ENCODE measurements at regions not wholly inside any gene's neighbourhood (a gene's known extent, or its start where the extent isn't known, plus 50 kb on each side); places are given as distances from the start of the nearest gene placed in this dataset.
"Not testable (repeated sequence)": the region's sequence is repeated elsewhere in the genome, so short reads cannot be mapped to it uniquely, and the experiment has no call there.

- no peaks in the 10 kb centered on the region for H3K36me3 Mint-ChIP-seq (ENCODE audit: insufficient read depth, unreplicated experiment)
- CTCF ChIA-PET: no interaction called here
Observed at GRCh38 chr3:181486141-181486885, 225.4 kb upstream of the SOX2 start.

GRCh38 chr3:181484026-181484425 lies 227.7 kb upstream of the SOX2 start:
- no peaks in the 10 kb centered on the region for H3K27me3 ChIP-seq (replicated peaks; ENCODE audit: control insufficient read depth, insufficient read depth, low read length)
- POLR2A ChIA-PET: no interaction called here
- H3K9me3 ChIP-seq: no peaks in the 10 kb centered on the region
- H3K9me3 Mint-ChIP-seq (ENCODE audit: unreplicated experiment): no peaks in the 10 kb centered on the region
- H3K4me1 ChIP-seq: no peaks in the 10 kb centered on the region
- intact Hi-C loops (cut with micrococcal nuclease; ENCODE audit: unreplicated experiment): no loop called here
- no peak overlapping the region for H3K4me3 Mint-ChIP-seq (ENCODE audit: unreplicated experiment)
- TF ChIP-seq CTCF (IDR thresholded peaks at IDR 0.05; ENCODE audit: insufficient read depth in 1 of 2, low read depth in 1 of 2, low read length in 1 of 2, severe bottlenecking in 1 of 2, unreplicated experiment in 1 of 2): no peak
- no peak for DNase-seq
- no peak overlapping the region for H3K27ac Mint-ChIP-seq (ENCODE audit: unreplicated experiment)
- no peak overlapping the region for H3K4me3 ChIP-seq (ENCODE audit: low read depth, low read length)
- H3K36me3 ChIP-seq (ENCODE audit: control insufficient read depth, insufficient read depth, low read length): no peaks in the 10 kb centered on the region
- peaks cover 12% of the 10 kb centered on the region for H3K27me3 Mint-ChIP-seq (ENCODE audit: insufficient read depth, unreplicated experiment)
- CTCF ChIA-PET: no interaction called here
- H3K4me1 Mint-ChIP-seq (ENCODE audit: low read depth, unreplicated experiment): no peaks in the 10 kb centered on the region
- H3K36me3 Mint-ChIP-seq (ENCODE audit: insufficient read depth, unreplicated experiment): no peaks in the 10 kb centered on the region
- BruUV-seq (replicated peaks): no TSS peak

More at GRCh38 chr3:181486141-181486885, 225.4 kb upstream of the SOX2 start:
- H3K4me1 Mint-ChIP-seq (ENCODE audit: low read depth, unreplicated experiment): no peaks in the 10 kb centered on the region
- peaks cover 9% of the 10 kb centered on the region for H3K27me3 Mint-ChIP-seq (ENCODE audit: insufficient read depth, unreplicated experiment)
- no peaks in the 10 kb centered on the region for H3K36me3 ChIP-seq (ENCODE audit: control insufficient read depth, insufficient read depth, low read length)
- no peak overlapping the region for H3K4me3 ChIP-seq (ENCODE audit: low read depth, low read length)
- POLR2A ChIA-PET: no interaction called here
- DNase-seq: no peak
- no peaks in the 10 kb centered on the region for H3K4me1 ChIP-seq
- no peak overlapping the region for H3K4me3 Mint-ChIP-seq (ENCODE audit: unreplicated experiment)
- H3K9me3 ChIP-seq: 0 out of 2 replicates have a peak, but pooled peaks cover under 1% of the 10 kb centered on the region
- intact Hi-C loops (cut with micrococcal nuclease; ENCODE audit: unreplicated experiment): no loop called here
- no peak for TF ChIP-seq CTCF (IDR thresholded peaks at IDR 0.05; ENCODE audit: insufficient read depth in 1 of 2, low read depth in 1 of 2, low read length in 1 of 2, severe bottlenecking in 1 of 2, unreplicated experiment in 1 of 2)
- H3K9me3 Mint-ChIP-seq (ENCODE audit: unreplicated experiment): no peaks in the 10 kb centered on the region
- H3K27me3 ChIP-seq (replicated peaks; ENCODE audit: control insufficient read depth, insufficient read depth, low read length): no peaks in the 10 kb centered on the region
- no peak overlapping the region for H3K27ac Mint-ChIP-seq (ENCODE audit: unreplicated experiment)
- BruUV-seq (replicated peaks): no TSS peak

GRCh38 chr3:181475146-181475545 lies 236.6 kb upstream of the SOX2 start:
- intact Hi-C loops (cut with micrococcal nuclease; ENCODE audit: unreplicated experiment): not testable (repeated sequence)

More at GRCh38 chr3:181475146-181475545, 236.6 kb upstream of the SOX2 start:
- CTCF ChIA-PET; H3K4me1 ChIP-seq; H3K36me3 ChIP-seq (ENCODE audit: control insufficient read depth, insufficient read depth, low read length); H3K27me3 ChIP-seq (replicated peaks; ENCODE audit: control insufficient read depth, insufficient read depth, low read length); DNase-seq; H3K9me3 ChIP-seq; H3K4me1 Mint-ChIP-seq (ENCODE audit: low read depth, unreplicated experiment); POLR2A ChIA-PET; H3K27ac Mint-ChIP-seq (ENCODE audit: unreplicated experiment); H3K4me3 Mint-ChIP-seq (ENCODE audit: unreplicated experiment); H3K4me3 ChIP-seq (ENCODE audit: low read depth, low read length); H3K36me3 Mint-ChIP-seq (ENCODE audit: insufficient read depth, unreplicated experiment); H3K27me3 Mint-ChIP-seq (ENCODE audit: insufficient read depth, unreplicated experiment); BruUV-seq (replicated peaks): not testable (repeated sequence)
- peaks cover 38% of the 10 kb centered on the region for H3K9me3 Mint-ChIP-seq (ENCODE audit: unreplicated experiment)

All from Caco-2 (cell line).